SK-N-SH (cell line): ENCODE measurements at regions not wholly inside any gene's neighbourhood (a gene's known extent, or its start where the extent isn't known, plus 50 kb on each side); places are given as distances from the start of the nearest gene placed in this dataset.
A peak's percentile ranks its signal among the peaks of the same experiment; 100 is the strongest.

Experiments used
- CTCF ChIA-PET: fragments of 300-600, 350-600 bp; formaldehyde crosslinking; extraction: SDS; loops from one replicate; lab custom pipeline; 2021; lab: Yijun Ruan, JAX
- POLR2A ChIA-PET: fragments of 350-600 bp; sonication (Branson Sonifier 250); formaldehyde crosslinking; extraction: SDS; loops from one replicate; lab custom pipeline; 2020; ENCODE audit warnings: antibody characterized with exemption, inconsistent platforms; lab: Yijun Ruan, JAX
- DNase-seq: peaks from one replicate; pipeline ENCODE4 v3.0.0; 2012
- H2AFZ ChIP-seq: fragments of 200-600 bp; sonication (generic); 2 replicates; pipeline ENCODE4 v1.8.1; 2016; ENCODE audit warnings: antibody characterized with exemption, mild to moderate bottlenecking, low read depth
- H3F3A ChIP-seq: fragments of 200-600 bp; sonication (generic); replicated peaks from 2 replicates; pipeline ENCODE3; 2016; ENCODE audit warnings: antibody characterized with exemption, mild to moderate bottlenecking; ENCODE audit not compliant: insufficient read depth
- H3K27ac ChIP-seq, 2 experiments: fragments of 200-500 bp in 1 of 2; fragments of 200-600 bp in 1 of 2; sonication (Bioruptor generic) in 1 of 2; sonication (generic), shearing (Covaris generic) in 1 of 2; 2 replicates each; pipeline versions ENCODE4 v1.5.1 to v1.6.1; 2014 to 2016; ENCODE audit warnings: low read depth in 2 of 2, inconsistent platforms in 1 of 2, low read length in 1 of 2, mild to moderate bottlenecking in 1 of 2, mixed read lengths in 1 of 2
- H3K27me3 ChIP-seq: fragments of 200-600 bp; sonication (generic), shearing (Covaris generic); 2 replicates; pipeline ENCODE4 v1.6.1; 2016; ENCODE audit warnings: mixed run types; ENCODE audit not compliant: insufficient read depth
- H3K36me3 ChIP-seq, 2 experiments: fragments of 200-500 bp in 1 of 2; fragments of 200-600 bp in 1 of 2; sonication (Bioruptor generic) in 1 of 2; sonication (generic) in 1 of 2; replicated peaks in 1 of 2; 2 replicates each; pipeline versions ENCODE3 to v1.5.1; 2014 to 2016; ENCODE audit warnings: low read length in 1 of 2, mild to moderate bottlenecking in 1 of 2; ENCODE audit not compliant: insufficient read depth in 2 of 2, control insufficient read depth in 1 of 2
- H3K4me1 ChIP-seq, 2 experiments: fragments of 200-500 bp in 1 of 2; fragments of 200-600 bp in 1 of 2; sonication (Bioruptor generic) in 1 of 2; sonication (generic), shearing (Covaris generic) in 1 of 2; 2 replicates each; pipeline versions ENCODE4 v1.5.1 to v1.6.1; 2014 to 2016; ENCODE audit warnings: low read depth in 1 of 2, low read length in 1 of 2, mixed run types in 1 of 2; ENCODE audit not compliant: insufficient read depth in 2 of 2, control insufficient read depth in 1 of 2
- H3K4me2 ChIP-seq: fragments of 200-600 bp; sonication (generic), shearing (Covaris generic); 2 replicates; pipeline ENCODE4 v1.6.1; 2017; ENCODE audit warnings: mixed run types
- H3K4me3 ChIP-seq, 2 experiments: fragments of 200-500 bp in 1 of 2; fragments of 200-600 bp in 1 of 2; sonication (Bioruptor generic) in 1 of 2; sonication (generic), shearing (Covaris generic) in 1 of 2; 2 replicates each; pipeline versions ENCODE4 v1.5.1 to v1.8.1; 2014 to 2016; ENCODE audit warnings: low read depth in 2 of 2, inconsistent platforms in 1 of 2, low read length in 1 of 2, mild to moderate bottlenecking in 1 of 2, mixed read lengths in 1 of 2, moderate library complexity in 1 of 2
- H3K79me2 ChIP-seq: fragments of 200-600 bp; sonication (generic); 2 replicates; pipeline ENCODE4 v1.8.1; 2017; ENCODE audit warnings: mild to moderate bottlenecking; ENCODE audit not compliant: insufficient read depth
- H3K9ac ChIP-seq: fragments of 200-600 bp; sonication (generic); 2 replicates; pipeline ENCODE4 v1.6.1; 2017; ENCODE audit warnings: mixed run types
- H3K9me2 ChIP-seq: fragments of 200-600 bp; sonication (generic); 2 replicates; pipeline ENCODE4 v1.6.1; 2017; ENCODE audit warnings: mixed run types
- H3K9me3 ChIP-seq: fragments of 200-600 bp; sonication (generic); 2 replicates; pipeline ENCODE4 v1.6.1; 2017; ENCODE audit warnings: mixed run types, mild to moderate bottlenecking, moderate library complexity
- H4K20me1 ChIP-seq: fragments of 200-600 bp; sonication (generic); 2 replicates; pipeline ENCODE4 v1.6.1; 2017; ENCODE audit warnings: mild to moderate bottlenecking, mixed run types; ENCODE audit not compliant: insufficient read depth
- EZH2phosphoT487 ChIP-seq: fragments of 200-600 bp; sonication (generic); IDR thresholded peaks from 2 replicates; pipeline ENCODE4 v1.6.1; 2017; ENCODE audit warnings: low read depth, mixed run types, mild to moderate bottlenecking, antibody characterized with exemption, moderate library complexity, borderline replicate concordance
- FOSL2 ChIP-seq: IDR thresholded peaks from 2 replicates; pipeline ENCODE4 v1.4.0; 2012; ENCODE audit warnings: low read depth, mild to moderate bottlenecking, moderate library complexity, borderline replicate concordance
- GATA2 ChIP-seq: sonication (generic); formaldehyde crosslinking; IDR thresholded peaks from 2 replicates; pipeline ENCODE4 v1.5.0; 2020; ENCODE audit warnings: mild to moderate bottlenecking, missing genetic modification reagents
- MEF2A ChIP-seq: IDR thresholded peaks from 2 replicates; pipeline ENCODE4 v1.4.0; 2012; ENCODE audit warnings: low read depth, borderline replicate concordance
- MXI1 ChIP-seq: IDR thresholded peaks from 2 replicates; pipeline ENCODE4 v1.6.1; 2012; ENCODE audit warnings: mild to moderate bottlenecking, low read depth, low read length, improper control_type of control experiment
- POLR2AphosphoS5 ChIP-seq: IDR thresholded peaks from 2 replicates; pipeline ENCODE4 v1.6.1; 2012; ENCODE audit warnings: low read depth, low read length
- RCOR1 ChIP-seq: fragments of 150-350 bp; IDR thresholded peaks from 2 replicates; pipeline ENCODE4 v1.6.1; 2017; ENCODE audit warnings: antibody characterized with exemption, low read length
- RXRA ChIP-seq: IDR thresholded peaks from 2 replicates; pipeline ENCODE4 v1.4.0; 2012; ENCODE audit warnings: low read depth, mild to moderate bottlenecking, borderline replicate concordance
- TCF12 ChIP-seq: IDR thresholded peaks from 2 replicates; pipeline ENCODE4 v1.4.0; 2012
- WGBS: methylation state at CpG from one replicate; pipeline ENCODE4 v1.1.6; 2017; ENCODE audit warnings: low lambda C conversion rate; 5-methylcytosine and 5-hydroxymethylcytosine counted together
- TF ChIP-seq, protein P1 (sequence below): IDR thresholded peaks from 2 replicates; pipeline ENCODE4 v1.4.0; 2012; ENCODE audit warnings: low read depth, borderline replicate concordance
- TF ChIP-seq, protein P2 (sequence below): fragments of 200-600 bp; sonication (generic); IDR thresholded peaks from 2 replicates; pipeline ENCODE4 v1.6.1; 2017; ENCODE audit warnings: antibody characterized with exemption, mild to moderate bottlenecking, moderate library complexity
- TF ChIP-seq, protein P3 (sequence below): fragments of 150-350 bp; IDR thresholded peaks from 2 replicates; pipeline ENCODE4 v1.6.1; 2017; ENCODE audit warnings: antibody characterized with exemption, low read length, low read depth, borderline replicate concordance
- TF ChIP-seq, protein P4 (sequence below): IDR thresholded peaks from 2 replicates; pipeline ENCODE4 v1.4.0; 2012; ENCODE audit warnings: low read depth, borderline replicate concordance

DNA sequence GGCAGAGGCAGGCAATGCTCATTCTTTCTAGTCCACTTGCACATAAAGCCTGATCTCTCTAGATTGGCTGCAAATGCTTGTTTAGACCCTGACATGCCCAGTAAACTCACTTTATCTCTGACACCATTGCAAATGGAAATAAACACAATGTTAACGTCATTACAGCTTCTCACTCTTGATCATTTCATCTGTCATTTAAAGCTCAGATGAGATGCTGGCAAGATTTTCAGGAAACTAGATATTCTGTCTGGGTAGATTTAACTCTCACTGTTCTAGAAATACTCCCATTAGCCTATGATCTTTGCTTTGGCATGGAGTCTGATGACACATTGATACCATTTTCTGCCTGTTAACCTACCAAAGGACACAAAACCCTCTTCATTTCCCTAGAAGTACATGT lies 320.7 kb upstream of the HNRNPA3 start:
- CTCF ChIA-PET, result interaction anchor here (1.3 kb wide), 1 partner anchor 257 kb away, joined by 3 read pairs; no protein-coding TSS in a partner anchor
- TF ChIP-seq, protein P1, sequence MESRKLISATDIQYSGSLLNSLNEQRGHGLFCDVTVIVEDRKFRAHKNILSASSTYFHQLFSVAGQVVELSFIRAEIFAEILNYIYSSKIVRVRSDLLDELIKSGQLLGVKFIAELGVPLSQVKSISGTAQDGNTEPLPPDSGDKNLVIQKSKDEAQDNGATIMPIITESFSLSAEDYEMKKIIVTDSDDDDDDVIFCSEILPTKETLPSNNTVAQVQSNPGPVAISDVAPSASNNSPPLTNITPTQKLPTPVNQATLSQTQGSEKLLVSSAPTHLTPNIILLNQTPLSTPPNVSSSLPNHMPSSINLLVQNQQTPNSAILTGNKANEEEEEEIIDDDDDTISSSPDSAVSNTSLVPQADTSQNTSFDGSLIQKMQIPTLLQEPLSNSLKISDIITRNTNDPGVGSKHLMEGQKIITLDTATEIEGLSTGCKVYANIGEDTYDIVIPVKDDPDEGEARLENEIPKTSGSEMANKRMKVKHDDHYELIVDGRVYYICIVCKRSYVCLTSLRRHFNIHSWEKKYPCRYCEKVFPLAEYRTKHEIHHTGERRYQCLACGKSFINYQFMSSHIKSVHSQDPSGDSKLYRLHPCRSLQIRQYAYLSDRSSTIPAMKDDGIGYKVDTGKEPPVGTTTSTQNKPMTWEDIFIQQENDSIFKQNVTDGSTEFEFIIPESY, result no peak
- TF ChIP-seq GATA2 (CRISPR knock-in tag), result peak; percentile 18; the same call in 1 of the 2 replicates
- no peak for DNase-seq
- Histone ChIP-seq H3K4me3 (no peak overlapping the region), H3K27ac (no peak overlapping the region), H3K9me2 (no peaks in the 10 kb centered on the region), H2AFZ (no peak overlapping the region), H3F3A (no peaks in the 10 kb centered on the region), H3K4me1 (no peaks in the 10 kb centered on the region), H3K36me3 (no peaks in the 10 kb centered on the region), H3K79me2 (no peaks in the 10 kb centered on the region), H4K20me1 (no peaks in the 10 kb centered on the region), H3K9ac (no peak overlapping the region), H3K9me3 (no peaks in the 10 kb centered on the region), H3K4me2 (no peak overlapping the region), H3K27me3 (no peaks in the 10 kb centered on the region)
- 20% methylated on average over 1 of the region's 1 CpG for WGBS
- POLR2A ChIA-PET, result no interaction called here

DNA sequence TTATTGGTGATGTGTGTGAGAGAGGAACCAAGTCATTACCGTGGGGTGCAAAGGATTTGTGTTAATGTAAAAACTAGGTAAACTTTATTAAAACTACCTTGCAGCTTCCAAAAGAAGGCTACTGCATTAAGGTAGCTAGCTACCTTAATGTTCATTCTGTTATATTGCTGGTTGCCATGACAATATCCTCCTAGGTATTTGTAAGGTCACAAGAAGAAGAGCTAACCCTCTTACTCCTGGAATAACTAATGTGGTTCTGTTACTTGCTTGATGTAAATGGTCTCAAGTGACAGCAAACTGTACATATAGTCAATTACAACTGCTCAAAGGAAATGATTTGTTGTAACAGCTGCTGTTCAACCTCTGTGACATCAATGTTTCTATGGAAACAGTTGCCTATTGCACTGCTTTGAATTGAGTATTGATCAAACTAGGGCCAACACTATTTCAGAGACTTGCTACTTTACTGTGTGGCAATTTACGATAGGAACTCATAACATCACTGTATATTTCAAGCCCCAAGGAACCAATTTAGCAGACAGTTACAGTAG lies 319.8 kb upstream of the HNRNPA3 start:
- Histone ChIP-seq H3K9ac (no peak overlapping the region), H3K36me3 (no peaks in the 10 kb centered on the region), H3K9me3 (no peaks in the 10 kb centered on the region)
- no peak for TF ChIP-seq TCF12
- TF ChIP-seq POLR2AphosphoS5, result no peak
- no peak for TF ChIP-seq RXRA
- no peak for TF ChIP-seq RCOR1
- TF ChIP-seq, protein P2, sequence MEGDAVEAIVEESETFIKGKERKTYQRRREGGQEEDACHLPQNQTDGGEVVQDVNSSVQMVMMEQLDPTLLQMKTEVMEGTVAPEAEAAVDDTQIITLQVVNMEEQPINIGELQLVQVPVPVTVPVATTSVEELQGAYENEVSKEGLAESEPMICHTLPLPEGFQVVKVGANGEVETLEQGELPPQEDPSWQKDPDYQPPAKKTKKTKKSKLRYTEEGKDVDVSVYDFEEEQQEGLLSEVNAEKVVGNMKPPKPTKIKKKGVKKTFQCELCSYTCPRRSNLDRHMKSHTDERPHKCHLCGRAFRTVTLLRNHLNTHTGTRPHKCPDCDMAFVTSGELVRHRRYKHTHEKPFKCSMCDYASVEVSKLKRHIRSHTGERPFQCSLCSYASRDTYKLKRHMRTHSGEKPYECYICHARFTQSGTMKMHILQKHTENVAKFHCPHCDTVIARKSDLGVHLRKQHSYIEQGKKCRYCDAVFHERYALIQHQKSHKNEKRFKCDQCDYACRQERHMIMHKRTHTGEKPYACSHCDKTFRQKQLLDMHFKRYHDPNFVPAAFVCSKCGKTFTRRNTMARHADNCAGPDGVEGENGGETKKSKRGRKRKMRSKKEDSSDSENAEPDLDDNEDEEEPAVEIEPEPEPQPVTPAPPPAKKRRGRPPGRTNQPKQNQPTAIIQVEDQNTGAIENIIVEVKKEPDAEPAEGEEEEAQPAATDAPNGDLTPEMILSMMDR, result no peak
- no peak for TF ChIP-seq MEF2A
- TF ChIP-seq, protein P3, sequence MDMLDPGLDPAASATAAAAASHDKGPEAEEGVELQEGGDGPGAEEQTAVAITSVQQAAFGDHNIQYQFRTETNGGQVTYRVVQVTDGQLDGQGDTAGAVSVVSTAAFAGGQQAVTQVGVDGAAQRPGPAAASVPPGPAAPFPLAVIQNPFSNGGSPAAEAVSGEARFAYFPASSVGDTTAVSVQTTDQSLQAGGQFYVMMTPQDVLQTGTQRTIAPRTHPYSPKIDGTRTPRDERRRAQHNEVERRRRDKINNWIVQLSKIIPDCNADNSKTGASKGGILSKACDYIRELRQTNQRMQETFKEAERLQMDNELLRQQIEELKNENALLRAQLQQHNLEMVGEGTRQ, result no peak
- TF ChIP-seq, protein P4, sequence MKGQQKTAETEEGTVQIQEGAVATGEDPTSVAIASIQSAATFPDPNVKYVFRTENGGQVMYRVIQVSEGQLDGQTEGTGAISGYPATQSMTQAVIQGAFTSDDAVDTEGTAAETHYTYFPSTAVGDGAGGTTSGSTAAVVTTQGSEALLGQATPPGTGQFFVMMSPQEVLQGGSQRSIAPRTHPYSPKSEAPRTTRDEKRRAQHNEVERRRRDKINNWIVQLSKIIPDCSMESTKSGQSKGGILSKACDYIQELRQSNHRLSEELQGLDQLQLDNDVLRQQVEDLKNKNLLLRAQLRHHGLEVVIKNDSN, result no peak
- TF ChIP-seq GATA2 (CRISPR knock-in tag), result no peak
- no peak for TF ChIP-seq FOSL2
- no peak for TF ChIP-seq EZH2phosphoT487
- no peak for TF ChIP-seq MXI1
- TF ChIP-seq, all 33 proteins: peak for 0
- no peak overlapping the region for H2AFZ ChIP-seq
- ChIA-PET CTCF (interaction anchor here (0.6 to 1.3 kb wide), 3 partner anchors 15 to 256 kb away, joined by 3 to 4 read pairs (median 3); no protein-coding TSS in a partner anchor), POLR2A (no interaction called here)
- no peaks in the 10 kb centered on the region for H3K27me3 ChIP-seq
- H3K4me3 ChIP-seq, result no peak overlapping the region
- no peaks in the 10 kb centered on the region for H4K20me1 ChIP-seq
- H3K27ac ChIP-seq, result no peak overlapping the region
- no peaks in the 10 kb centered on the region for H3K79me2 ChIP-seq
- no peaks in the 10 kb centered on the region for H3K9me2 ChIP-seq
- DNase-seq, result no peak
- WGBS, result 50% methylated on average over 2 of the region's 2 CpGs
- H3K4me1 ChIP-seq, result no peaks in the 10 kb centered on the region
- no peak overlapping the region for H3K4me2 ChIP-seq
- no peaks in the 10 kb centered on the region for H3F3A ChIP-seq
